AG04449 (cell line): ENCODE measurements at regions not wholly inside any gene's neighbourhood (a gene's known extent, or its start where the extent isn't known, plus 50 kb on each side); places are given as distances from the start of the nearest gene placed in this dataset.

ENCODE experiments used
- CTCF ChIA-PET: fragments of 350-600 bp; formaldehyde crosslinking; extraction: SDS; loops from one replicate; lab custom pipeline; 2021; ENCODE audit warnings: antibody characterized with exemption; lab: Yijun Ruan, JAX
- POLR2A ChIA-PET: fragments of 400-600, 350-600 bp; formaldehyde crosslinking; extraction: SDS; loops from one replicate; lab custom pipeline; 2020; ENCODE audit warnings: antibody characterized with exemption, inconsistent platforms; lab: Yijun Ruan, JAX
- DNase-seq: peaks from one replicate; pipeline ENCODE4 v3.0.0-alpha.2; 2010; ENCODE audit warnings: low read depth, low spot score
- H3K4me3 ChIP-seq: 2 replicates; pipeline ENCODE4 v1.5.1; 2011; ENCODE audit warnings: low read depth, mild to moderate bottlenecking, control low read depth, low read length
- TF ChIP-seq, protein P1 (sequence below): IDR thresholded peaks from one replicate; pipeline ENCODE4 v1.5.1; 2011; ENCODE audit warnings: mild to moderate bottlenecking, moderate library complexity, low read length, control low read depth, inconsistent platforms; ENCODE audit not compliant: insufficient read depth; ENCODE audit errors: missing control alignments

DNA sequence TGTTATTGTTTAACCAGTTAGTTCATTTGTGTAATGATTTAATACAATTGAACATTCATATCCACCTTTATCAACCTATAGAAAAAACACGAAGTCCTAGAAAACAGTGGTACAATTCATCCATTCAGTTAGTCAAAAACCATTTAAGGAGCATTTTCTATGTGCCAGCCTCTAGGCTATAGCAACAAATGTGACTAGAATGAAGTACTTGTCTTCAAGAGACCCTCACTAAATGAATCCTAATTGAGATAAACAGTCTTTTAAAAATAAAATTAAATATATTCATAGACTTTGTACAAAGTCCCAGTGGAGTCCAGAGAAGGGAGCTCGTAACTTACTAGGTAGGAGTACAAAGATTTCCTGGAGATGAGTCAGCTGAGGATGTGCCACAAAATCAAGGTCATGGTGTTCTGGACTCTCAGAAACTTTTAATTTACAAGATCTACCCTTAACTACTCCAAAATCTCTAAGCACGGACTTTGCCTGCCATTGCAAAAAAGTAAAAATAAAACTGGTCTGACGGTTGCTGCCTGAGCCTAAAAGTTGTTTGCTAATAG lies 430.7 kb upstream of the DCN start:
- POLR2A ChIA-PET: no interaction called here
- DNase-seq: no peak
- CTCF ChIA-PET: no interaction called here
- no peak overlapping the region for H3K4me3 ChIP-seq
- TF ChIP-seq, protein P1, sequence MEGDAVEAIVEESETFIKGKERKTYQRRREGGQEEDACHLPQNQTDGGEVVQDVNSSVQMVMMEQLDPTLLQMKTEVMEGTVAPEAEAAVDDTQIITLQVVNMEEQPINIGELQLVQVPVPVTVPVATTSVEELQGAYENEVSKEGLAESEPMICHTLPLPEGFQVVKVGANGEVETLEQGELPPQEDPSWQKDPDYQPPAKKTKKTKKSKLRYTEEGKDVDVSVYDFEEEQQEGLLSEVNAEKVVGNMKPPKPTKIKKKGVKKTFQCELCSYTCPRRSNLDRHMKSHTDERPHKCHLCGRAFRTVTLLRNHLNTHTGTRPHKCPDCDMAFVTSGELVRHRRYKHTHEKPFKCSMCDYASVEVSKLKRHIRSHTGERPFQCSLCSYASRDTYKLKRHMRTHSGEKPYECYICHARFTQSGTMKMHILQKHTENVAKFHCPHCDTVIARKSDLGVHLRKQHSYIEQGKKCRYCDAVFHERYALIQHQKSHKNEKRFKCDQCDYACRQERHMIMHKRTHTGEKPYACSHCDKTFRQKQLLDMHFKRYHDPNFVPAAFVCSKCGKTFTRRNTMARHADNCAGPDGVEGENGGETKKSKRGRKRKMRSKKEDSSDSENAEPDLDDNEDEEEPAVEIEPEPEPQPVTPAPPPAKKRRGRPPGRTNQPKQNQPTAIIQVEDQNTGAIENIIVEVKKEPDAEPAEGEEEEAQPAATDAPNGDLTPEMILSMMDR: no peak

DNA sequence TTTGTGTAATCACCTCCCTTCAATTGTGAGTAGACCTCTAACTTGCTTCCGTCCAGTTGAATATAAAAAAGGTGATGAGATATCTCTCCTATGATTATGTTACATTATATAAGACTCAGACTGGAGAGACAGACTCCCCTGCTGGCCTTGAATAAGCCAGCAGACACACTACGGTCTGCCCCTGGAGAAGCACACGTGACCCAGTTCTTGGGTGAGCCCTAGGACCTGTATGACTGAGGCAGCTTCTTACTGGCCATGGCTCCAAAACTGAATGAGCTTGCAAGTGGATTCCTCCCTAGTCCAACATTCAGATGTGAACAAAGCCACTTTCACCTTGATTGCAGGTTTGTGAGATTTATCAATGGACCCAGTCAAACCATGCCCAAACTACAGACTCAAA lies 427.9 kb upstream of the DCN start:
- DNase-seq: no peak
- TF ChIP-seq, protein P1: no peak
- H3K4me3 ChIP-seq: no peak overlapping the region
- CTCF ChIA-PET: interaction anchor here (2.2 kb wide), 1 partner anchor 10 kb away, joined by 5 read pairs; no protein-coding TSS in a partner anchor
- POLR2A ChIA-PET: no interaction called here

DNA sequence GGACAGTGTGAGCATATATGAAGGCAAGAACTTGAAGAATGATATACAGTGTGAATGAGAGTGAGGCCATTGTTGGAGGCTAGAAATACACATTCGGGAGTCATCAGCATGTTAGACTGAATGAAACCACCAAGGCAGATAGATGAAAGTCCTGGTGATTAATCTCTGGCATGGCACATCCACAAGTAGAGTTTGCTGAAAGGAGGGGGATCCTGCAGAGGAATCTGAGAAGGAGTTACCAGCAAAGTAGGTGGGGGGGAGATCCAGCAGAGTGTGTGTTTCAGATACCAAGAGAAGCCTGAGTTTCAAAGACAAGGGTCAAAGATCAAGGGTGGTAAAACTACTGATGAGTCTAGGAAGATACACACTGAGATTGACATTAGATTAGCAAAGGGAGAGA lies 426.7 kb upstream of the DCN start:
- TF ChIP-seq, protein P1: no peak

DNA sequence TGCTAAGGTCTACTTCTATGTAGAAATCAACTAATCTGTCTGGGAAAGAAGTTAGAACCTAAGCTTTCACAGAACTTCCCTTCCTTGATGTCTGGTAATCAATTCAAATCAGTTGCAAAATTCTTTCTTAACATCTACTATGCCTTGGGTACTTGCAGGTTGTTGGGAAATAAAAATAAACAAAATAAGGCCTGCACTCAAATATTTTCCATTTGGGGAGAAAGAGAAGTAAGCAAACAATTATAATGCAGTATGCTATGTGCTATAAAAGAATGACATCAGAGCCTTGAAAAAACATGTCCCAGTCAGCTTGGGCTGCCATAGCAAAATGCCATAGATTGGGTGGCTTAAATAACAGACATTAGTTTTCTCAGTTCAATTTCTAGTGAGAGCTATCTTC lies 425.9 kb upstream of the DCN start:
- DNase-seq: no peak
- ChIA-PET POLR2A (no interaction called here), CTCF (interaction anchor here (1.0 kb wide), 1 partner anchor 31 kb away, joined by 3 read pairs; no protein-coding TSS in a partner anchor)
- no peak overlapping the region for H3K4me3 ChIP-seq
- TF ChIP-seq, protein P1: no peak

More for the DNA sequence above, 426.7 kb upstream of the DCN start:
- ChIA-PET POLR2A (no interaction called here), CTCF (no interaction called here)
- no peak for DNase-seq
- no peak overlapping the region for H3K4me3 ChIP-seq

DNA sequence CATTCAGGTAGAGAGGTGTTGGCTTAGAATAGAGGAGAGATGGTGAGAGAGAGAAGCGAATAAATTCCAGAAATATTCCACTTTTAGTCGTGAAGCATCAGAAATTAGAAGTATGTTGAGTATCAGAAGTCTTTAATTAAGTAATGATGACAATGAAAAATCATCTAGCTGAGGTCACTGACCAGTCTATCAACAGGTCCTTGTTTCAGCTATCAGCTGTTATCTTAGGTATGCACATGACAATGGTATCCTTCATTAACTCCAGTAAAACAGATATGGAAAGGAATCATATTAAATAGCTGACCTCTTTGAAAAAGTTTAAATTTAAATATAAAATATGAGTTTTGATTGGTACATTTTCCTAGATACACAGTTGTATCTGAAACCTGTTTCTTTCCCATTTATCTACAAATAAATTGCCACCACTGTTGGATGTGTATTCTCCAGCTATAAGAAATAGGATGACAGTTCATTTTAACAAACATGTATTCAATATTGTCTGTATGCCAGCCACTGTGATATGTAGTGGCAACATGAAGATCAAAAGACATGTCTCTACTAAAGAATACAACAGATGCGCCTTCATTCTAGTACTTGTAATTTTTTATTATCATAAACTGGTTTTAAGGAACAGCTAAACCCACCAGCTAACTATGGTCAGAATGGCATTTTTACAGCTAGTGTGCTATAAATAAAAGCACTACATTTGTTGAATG lies 424.2 kb upstream of the DCN start:
- ChIA-PET POLR2A (no interaction called here), CTCF (interaction anchor here (1.1 kb wide), 1 partner anchor 15 kb away, joined by 3 read pairs; no protein-coding TSS in a partner anchor)
- H3K4me3 ChIP-seq: no peak overlapping the region
- DNase-seq: no peak
- TF ChIP-seq, protein P1: no peak

DNA sequence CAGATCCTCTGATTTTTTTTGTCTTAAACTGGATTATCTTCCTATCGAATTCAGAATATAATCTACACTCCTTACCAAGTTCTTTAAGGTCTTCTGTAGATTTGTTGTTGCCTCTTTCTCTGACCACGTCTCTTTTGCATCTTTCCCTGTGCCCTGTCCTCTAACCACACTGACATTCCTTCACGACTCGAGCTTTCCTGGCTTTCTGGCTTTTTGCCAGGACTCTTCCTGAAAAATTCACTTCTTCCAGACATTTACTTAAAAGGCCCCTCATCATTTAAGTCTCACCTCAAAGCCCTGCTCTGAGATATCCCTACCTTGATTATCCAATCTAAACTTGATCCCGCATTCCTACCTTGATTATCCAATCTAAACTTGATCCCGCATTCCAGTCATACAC lies 422.3 kb upstream of the DCN start:
- ChIA-PET POLR2A (no interaction called here), CTCF (interaction anchor here (0.7 kb wide), 1 partner anchor 11 kb away, joined by 3 read pairs; no protein-coding TSS in a partner anchor)
- DNase-seq: no peak

More for the DNA sequence above, 422.3 kb upstream of the DCN start:
- TF ChIP-seq, protein P1: no peak
- no peak overlapping the region for H3K4me3 ChIP-seq
